ENCODE measurements at regions not wholly inside any gene's neighbourhood (a gene's known extent, or its start where the extent isn't known, plus 50 kb on each side); places are given as distances from the start of the nearest gene placed in this dataset.

DNA sequence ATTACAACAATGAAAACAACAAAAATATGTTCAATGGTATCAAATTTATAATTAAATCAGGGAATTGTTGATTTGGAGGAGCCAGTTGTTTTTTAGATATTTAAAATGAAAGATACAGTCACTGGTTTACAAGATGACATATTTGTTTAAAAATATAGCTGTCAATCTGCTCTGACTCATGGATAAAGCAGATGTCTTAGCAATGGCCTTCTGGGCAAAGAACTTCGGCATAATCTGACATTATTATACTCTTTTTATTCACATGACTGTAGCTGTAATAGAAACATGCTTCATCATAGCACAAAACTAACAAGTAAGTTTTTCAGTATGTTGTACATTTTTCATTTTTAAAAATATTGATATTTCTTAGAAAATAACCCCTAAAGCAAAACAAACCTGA, 267.4 kb downstream of the CENPW start:
- DNase-seq (ENCODE audit: low spot score) = no peak

DNA sequence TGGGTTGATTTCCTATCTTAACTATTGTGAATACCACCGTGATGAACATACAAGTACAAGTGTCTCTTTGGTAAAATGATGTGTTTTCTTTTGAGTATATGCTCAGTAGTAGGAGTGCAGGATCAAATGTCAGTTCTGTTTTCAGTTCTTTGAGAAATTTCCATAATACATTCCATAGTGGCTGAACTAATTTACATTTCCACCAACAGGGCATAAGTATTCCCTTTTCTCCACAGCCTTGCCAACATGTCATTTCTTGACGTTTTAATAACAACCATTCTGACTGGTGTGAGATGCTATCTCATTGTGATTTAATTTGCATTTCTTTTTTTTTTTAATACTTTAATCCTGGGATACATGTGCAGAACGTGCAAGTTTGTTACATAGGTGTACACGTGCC, 268.8 kb downstream of the CENPW start:
- no peak for DNase-seq (ENCODE audit: low spot score)

GRCh38 chr6:126614642-126615504, 275.0 kb downstream of the CENPW start:
- no peak for DNase-seq (ENCODE audit: low spot score)

- DNase-seq (ENCODE audit: low spot score) = no peak
Observed at GRCh38 chr6:126616866-126617265, 277.0 kb downstream of the CENPW start.

- no peak for DNase-seq (ENCODE audit: low spot score)
Observed at GRCh38 chr6:126618639-126619343, 278.9 kb downstream of the CENPW start.

DNA sequence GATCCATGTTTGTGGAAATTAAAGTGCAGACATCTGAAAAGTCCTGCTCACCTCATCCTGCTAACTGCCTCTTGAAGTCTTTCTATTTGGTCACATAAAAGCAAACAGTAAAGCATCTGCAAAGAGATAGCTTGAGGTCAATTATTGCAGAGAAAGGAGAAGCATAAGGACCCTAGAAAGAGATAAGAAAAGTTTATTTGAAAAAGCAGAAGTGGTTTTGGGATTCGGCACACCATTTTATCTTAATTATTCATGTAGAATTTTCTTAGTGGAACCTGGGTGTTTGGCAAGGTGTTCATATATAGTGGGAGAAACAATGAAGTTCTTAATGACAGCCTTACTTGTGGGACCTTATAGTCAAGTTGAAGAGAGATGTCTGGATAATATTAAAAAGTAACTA, 280.8 kb downstream of the CENPW start:
- DNase-seq (ENCODE audit: low spot score) = no peak

- DNase-seq (ENCODE audit: low spot score) = no peak
Observed at GRCh38 chr6:126625019-126625418, 285.1 kb downstream of the CENPW start.

- DNase-seq (ENCODE audit: low spot score) = no peak
Observed at GRCh38 chr6:126628125-126628524, 288.2 kb downstream of the CENPW start.

GRCh38 chr6:126631363-126631762, 291.4 kb downstream of the CENPW start:
- DNase-seq (ENCODE audit: low spot score) = no peak

GRCh38 chr6:126632271-126632670, 292.4 kb downstream of the CENPW start:
- DNase-seq (ENCODE audit: low spot score) = no peak

- peak; percentile 26 for DNase-seq (ENCODE audit: low spot score)
Observed at GRCh38 chr6:126633373-126633772, 293.5 kb downstream of the CENPW start.

- no peak for DNase-seq (ENCODE audit: low spot score)
Observed at GRCh38 chr6:126640356-126640755, 300.4 kb downstream of the CENPW start.

- DNase-seq (ENCODE audit: low spot score) = no peak
Observed at GRCh38 chr6:126640921-126641320, 301.0 kb downstream of the CENPW start.

GRCh38 chr6:126641641-126642040, 301.7 kb downstream of the CENPW start:
- DNase-seq (ENCODE audit: low spot score) = no peak

GRCh38 chr6:126643352-126643751, 303.4 kb downstream of the CENPW start:
- DNase-seq (ENCODE audit: low spot score) = no peak

DNA sequence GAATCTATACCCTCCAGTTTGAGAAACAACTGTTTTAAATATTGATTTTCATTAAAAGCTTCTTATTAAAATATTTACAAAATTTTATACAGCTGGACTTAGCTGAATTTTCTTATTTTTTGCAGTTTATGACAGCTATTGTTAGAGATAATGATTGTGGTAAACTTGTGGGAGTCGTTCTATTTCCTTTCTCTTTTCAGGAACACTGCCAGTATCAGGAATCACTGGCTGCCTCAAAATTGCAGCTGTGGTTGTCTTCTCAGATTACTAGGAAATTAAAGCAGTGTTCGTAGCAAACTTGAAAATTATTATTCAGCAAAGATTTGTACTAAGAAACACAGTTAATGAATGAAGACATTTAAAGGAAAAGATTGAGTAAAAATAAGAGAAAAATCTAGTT, 311.0 kb downstream of the CENPW start:
- no peak for DNase-seq (ENCODE audit: low spot score)

DNA sequence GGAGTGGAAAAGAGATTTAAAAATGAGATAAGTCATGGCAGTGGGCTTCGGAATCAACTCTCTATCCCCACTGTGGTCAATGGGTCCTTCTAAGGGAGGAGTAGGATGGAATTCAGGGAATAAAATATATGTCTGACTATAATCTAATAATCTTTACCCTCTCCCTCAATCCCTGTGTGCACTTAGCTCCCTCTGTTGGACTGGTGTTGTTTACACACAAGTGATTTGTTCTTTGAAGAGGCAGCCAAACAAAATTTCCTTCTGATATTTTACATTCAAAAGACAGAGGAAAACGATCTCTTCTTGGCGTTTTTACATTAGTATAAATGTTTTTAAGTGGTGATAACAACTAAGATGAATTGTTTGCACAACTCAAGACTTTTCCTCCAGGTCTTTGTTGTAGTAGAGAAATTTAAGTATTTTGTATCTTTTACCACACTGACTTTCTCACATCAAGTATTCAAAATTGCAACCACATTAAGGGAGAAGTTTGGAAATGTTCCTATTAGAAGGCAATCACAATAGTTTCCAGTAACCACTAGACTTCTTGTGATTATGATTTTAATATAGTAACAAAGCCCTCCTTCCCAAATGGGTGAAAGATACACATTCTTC, 317.8 kb downstream of the CENPW start:
- DNase-seq (ENCODE audit: low spot score) = peak; percentile 19

GRCh38 chr6:126660376-126660775, 320.5 kb downstream of the CENPW start:
- no peak for DNase-seq (ENCODE audit: low spot score)

- DNase-seq (ENCODE audit: low spot score) = no peak
Observed at GRCh38 chr6:126661646-126662045, 321.7 kb downstream of the CENPW start.

DNA sequence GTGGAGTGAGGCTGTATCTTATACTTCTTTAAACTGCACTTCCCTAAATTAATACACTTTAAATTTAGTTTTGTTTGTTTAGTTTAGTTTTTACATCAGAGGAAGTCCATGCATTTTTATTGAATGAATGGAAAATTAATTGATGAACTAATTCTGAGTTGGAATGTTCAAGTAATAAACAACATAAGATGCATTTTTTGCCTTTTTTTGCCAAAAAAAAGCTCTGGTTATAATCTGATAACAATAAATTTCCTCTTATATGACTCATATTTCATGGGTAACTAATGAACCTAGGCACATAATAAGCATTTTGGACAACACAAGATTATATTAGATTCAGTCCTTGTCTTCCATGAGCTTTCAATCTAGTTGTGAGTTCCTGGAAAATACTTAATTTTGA, 323.1 kb downstream of the CENPW start:
- no peak for DNase-seq (ENCODE audit: low spot score)

GRCh38 chr6:126664271-126664670, 324.4 kb downstream of the CENPW start:
- no peak for DNase-seq (ENCODE audit: low spot score)

- no peak for DNase-seq (ENCODE audit: low spot score)
Observed at GRCh38 chr6:126665551-126665950, 325.6 kb downstream of the CENPW start.

DNA sequence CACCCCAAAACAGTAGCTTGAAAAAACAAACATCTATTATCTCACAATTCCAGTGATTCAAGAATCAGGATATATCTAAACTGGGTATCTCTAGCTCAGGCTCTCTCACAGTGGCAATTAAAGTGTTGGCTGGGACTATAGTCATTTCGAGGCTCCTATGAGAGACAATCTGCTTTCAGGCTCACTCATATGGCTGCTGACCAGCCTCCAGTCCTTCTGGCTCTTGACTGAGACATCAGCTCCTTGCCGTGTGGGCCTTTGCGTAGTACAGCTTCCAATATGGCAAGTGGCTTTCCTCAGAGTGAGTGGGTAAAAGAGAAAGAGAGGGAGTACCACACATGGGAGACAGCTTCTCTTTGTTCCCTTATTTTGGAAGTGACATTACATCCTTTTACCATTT, 327.2 kb downstream of the CENPW start:
- no peak for DNase-seq (ENCODE audit: low spot score)
